ENCODE measurements at regions not wholly inside any gene's neighbourhood (a gene's known extent, or its start where the extent isn't known, plus 50 kb on each side); places are given as distances from the start of the nearest gene placed in this dataset.
"Not testable (repeated sequence)": the region's sequence is repeated elsewhere in the genome, so short reads cannot be mapped to it uniquely, and the experiment has no call there.

- FAIRE-seq = no peak
These were observed 50.5 kb upstream of the PRNP start for GRCh38 chr20:4635781-4636180.

GRCh38 chr20:4635342-4635741 is 50.9 kb upstream of the PRNP start:
- DNase-seq (ENCODE audit: low spot score) (no peak), FAIRE-seq (peak; percentile 32)

More at GRCh38 chr20:4635781-4636180, 50.5 kb upstream of the PRNP start:
- DNase-seq (ENCODE audit: low spot score) = no peak

- DNase-seq (ENCODE audit: low spot score) (peak; percentile 45), FAIRE-seq (no peak)
These were observed 52.5 kb upstream of the PRNP start for GRCh38 chr20:4633780-4634179.

- DNase-seq (ENCODE audit: low spot score) (peak; percentile 25), FAIRE-seq (no peak)
These were observed 52.9 kb upstream of the PRNP start for GRCh38 chr20:4633379-4633778.

GRCh38 chr20:4632876-4633275 is 53.4 kb upstream of the PRNP start:
- FAIRE-seq = no peak
- DNase-seq (ENCODE audit: low spot score) = no peak

- DNase-seq (ENCODE audit: low spot score) (no peak), FAIRE-seq (no peak)
These were observed 60.0 kb upstream of the PRNP start for GRCh38 chr20:4626228-4626627.

GRCh38 chr20:4625687-4626086 is 60.6 kb upstream of the PRNP start:
- FAIRE-seq (no peak), DNase-seq (ENCODE audit: low spot score) (no peak)

GRCh38 chr20:4624675-4625336 is 61.5 kb upstream of the PRNP start:
- not testable (repeated sequence) for FAIRE-seq; DNase-seq (ENCODE audit: low spot score)

GRCh38 chr20:4619144-4619543 is 67.1 kb upstream of the PRNP start:
- not testable (repeated sequence) for DNase-seq (ENCODE audit: low spot score); FAIRE-seq

- no peak for DNase-seq (ENCODE audit: low spot score)
- FAIRE-seq = no peak
These were observed 68.8 kb upstream of the PRNP start for GRCh38 chr20:4617484-4617883.

GRCh38 chr20:4617019-4617418 is 69.2 kb upstream of the PRNP start:
- FAIRE-seq (no peak), DNase-seq (ENCODE audit: low spot score) (no peak)

- FAIRE-seq = no peak
These were observed 72.3 kb upstream of the PRNP start for GRCh38 chr20:4613718-4614620.

GRCh38 chr20:4613184-4613583 is 73.1 kb upstream of the PRNP start:
- FAIRE-seq = no peak

More at GRCh38 chr20:4613718-4614620, 72.3 kb upstream of the PRNP start:
- DNase-seq (ENCODE audit: low spot score) = peak; percentile 77

GRCh38 chr20:4610871-4611270 is 75.4 kb upstream of the PRNP start:
- FAIRE-seq (no peak), DNase-seq (ENCODE audit: low spot score) (no peak)

More at GRCh38 chr20:4613184-4613583, 73.1 kb upstream of the PRNP start:
- peak; percentile 59 for DNase-seq (ENCODE audit: low spot score)

GRCh38 chr20:4609511-4609910 is 76.7 kb upstream of the PRNP start:
- no peak for FAIRE-seq
- no peak for DNase-seq (ENCODE audit: low spot score)

- DNase-seq (ENCODE audit: low spot score) (no peak), FAIRE-seq (no peak)
These were observed 77.4 kb upstream of the PRNP start for GRCh38 chr20:4608861-4609260.

- peak; percentile 67 for DNase-seq (ENCODE audit: low spot score)
- FAIRE-seq = peak; percentile 37
These were observed 79.0 kb upstream of the PRNP start for GRCh38 chr20:4607287-4607713.

- DNase-seq (ENCODE audit: low spot score) = no peak
- FAIRE-seq = no peak
These were observed 80.2 kb upstream of the PRNP start for GRCh38 chr20:4606051-4606450.

GRCh38 chr20:4605166-4605565 is 81.1 kb upstream of the PRNP start:
- DNase-seq (ENCODE audit: low spot score) (no peak), FAIRE-seq (no peak)

- FAIRE-seq = no peak
- DNase-seq (ENCODE audit: low spot score) = no peak
These were observed 81.7 kb upstream of the PRNP start for GRCh38 chr20:4604580-4604979.

GRCh38 chr20:4603724-4604123 is 82.5 kb upstream of the PRNP start:
- no peak for DNase-seq (ENCODE audit: low spot score)
- FAIRE-seq = no peak

- FAIRE-seq (no peak), DNase-seq (ENCODE audit: low spot score) (no peak)
These were observed 84.0 kb upstream of the PRNP start for GRCh38 chr20:4602297-4602631.
